ENCODE measurements at regions not wholly inside any gene's neighbourhood (a gene's known extent, or its start where the extent isn't known, plus 50 kb on each side); places are given as distances from the start of the nearest gene placed in this dataset.
A peak's percentile ranks its signal among the peaks of the same experiment; 100 is the strongest.
"Not testable (repeated sequence)": the region's sequence is repeated elsewhere in the genome, so short reads cannot be mapped to it uniquely, and the experiment has no call there.

DNA sequence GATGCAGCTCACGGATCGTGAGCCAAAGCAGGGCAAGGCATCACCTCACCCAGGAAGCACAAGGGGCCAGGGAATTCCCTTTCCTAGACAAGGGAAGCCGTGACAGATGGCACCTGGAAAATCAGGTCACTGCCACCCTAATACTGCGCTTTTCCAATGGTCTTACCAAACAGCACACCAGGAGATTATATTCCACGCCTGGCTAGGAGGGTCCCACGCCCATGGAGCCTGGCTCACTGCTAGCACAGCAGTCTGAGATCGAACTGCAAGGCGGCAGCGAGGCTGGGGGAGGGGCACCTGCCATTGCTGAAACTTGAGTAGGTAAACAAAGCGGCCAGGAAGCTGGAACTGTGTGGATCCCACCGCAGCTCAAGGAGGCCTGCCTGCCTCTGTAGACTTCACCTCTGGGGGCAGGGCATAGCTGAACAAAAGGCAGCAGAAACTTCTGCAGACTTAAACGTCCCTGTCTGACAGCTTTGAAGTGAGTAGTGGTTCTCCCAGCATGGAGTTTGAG lies 205.2 kb upstream of the GRIK2 start:
- H3K9me3 ChIP-seq (ENCODE audit: insufficient read depth, low read depth, low read length); H3K4me2 ChIP-seq (ENCODE audit: low read length); H3K4me1 ChIP-seq (ENCODE audit: control insufficient read depth in 1 of 2, insufficient read depth in 2 of 2, low read length in 2 of 2); H4K91ac ChIP-seq (ENCODE audit: low read depth, low read length); H2AK5ac ChIP-seq (ENCODE audit: low read length); H3K27me3 ChIP-seq (ENCODE audit: insufficient read depth, low read length); H3K4me3 ChIP-seq (ENCODE audit: low read depth, low read length); H3K27ac ChIP-seq (ENCODE audit: low read depth, low read length); H2AFZ ChIP-seq (ENCODE audit: insufficient read depth, low read length, poor library complexity); H2BK5ac ChIP-seq (ENCODE audit: low read depth, low read length, poor library complexity); H3K79me2 ChIP-seq (ENCODE audit: control insufficient read depth, insufficient read depth, low read length, poor library complexity); H3K14ac ChIP-seq (ENCODE audit: low read length); H3K23ac ChIP-seq (ENCODE audit: low read length); H3K79me1 ChIP-seq (ENCODE audit: low read length); H4K8ac ChIP-seq (ENCODE audit: low read depth, low read length); H4K12ac ChIP-seq (ENCODE audit: low read depth, low read length); H3K9ac ChIP-seq (ENCODE audit: low read length); H3K36me3 ChIP-seq (ENCODE audit: control insufficient read depth in 1 of 2, insufficient read depth in 2 of 2, low read length in 2 of 2); H2BK12ac ChIP-seq (ENCODE audit: low read length); H3K18ac ChIP-seq (ENCODE audit: low read length); H2BK120ac ChIP-seq (ENCODE audit: insufficient read depth, low read length, poor library complexity); H3K4ac ChIP-seq (ENCODE audit: low read depth, low read length); DNase-seq: not testable (repeated sequence)
- no CpG with 5 or more reads among the region's 12 CpGs for WGBS (ENCODE audit: extremely low coverage, insufficient coverage, insufficient read length)

DNA sequence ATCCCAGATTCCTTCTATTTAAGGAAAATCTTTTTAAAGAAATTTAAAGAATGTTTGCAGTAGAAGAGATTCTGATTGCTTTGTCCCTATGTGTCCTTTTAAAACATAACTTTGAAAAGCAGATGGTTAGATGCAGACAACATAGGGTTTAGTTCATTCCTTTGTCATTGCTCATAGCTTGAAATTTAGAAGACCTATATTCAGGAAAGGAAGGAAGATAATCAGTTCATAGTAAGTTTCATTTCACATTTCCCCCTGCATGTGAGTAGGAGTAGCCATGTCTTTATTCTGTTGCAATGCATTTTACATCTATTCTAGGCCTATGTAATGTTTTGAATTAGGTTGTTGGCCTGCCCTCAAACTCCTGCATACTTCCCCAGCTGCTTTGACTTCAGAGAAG lies 197.9 kb upstream of the GRIK2 start:
- Histone ChIP-seq H3K27ac (ENCODE audit: low read depth, low read length) (no peak overlapping the region), H3K9ac (ENCODE audit: low read length) (no peak overlapping the region), H3K4me1 (ENCODE audit: control insufficient read depth in 1 of 2, insufficient read depth in 2 of 2, low read length in 2 of 2) (no peaks in the 10 kb centered on the region), H3K4me3 (ENCODE audit: low read depth, low read length) (no peak overlapping the region), H3K79me2 (ENCODE audit: control insufficient read depth, insufficient read depth, low read length, poor library complexity) (no peaks in the 10 kb centered on the region), H3K4me2 (ENCODE audit: low read length) (no peak overlapping the region), H3K36me3 (ENCODE audit: control insufficient read depth in 1 of 2, insufficient read depth in 2 of 2, low read length in 2 of 2) (no peaks in the 10 kb centered on the region), H2AFZ (ENCODE audit: insufficient read depth, low read length, poor library complexity) (no peak overlapping the region), H3K9me3 (ENCODE audit: insufficient read depth, low read depth, low read length) (no peaks in the 10 kb centered on the region), H3K14ac (ENCODE audit: low read length) (no peak overlapping the region), H3K4ac (ENCODE audit: low read depth, low read length) (no peak overlapping the region), H3K79me1 (ENCODE audit: low read length) (no peaks in the 10 kb centered on the region), H2AK5ac (ENCODE audit: low read length) (no peak overlapping the region), H3K18ac (ENCODE audit: low read length) (no peak overlapping the region), H2BK12ac (ENCODE audit: low read length) (no peak overlapping the region), H2BK5ac (ENCODE audit: low read depth, low read length, poor library complexity) (no peak overlapping the region), H4K8ac (ENCODE audit: low read depth, low read length) (no peak overlapping the region), H3K23ac (ENCODE audit: low read length) (no peak overlapping the region), H3K27me3 (ENCODE audit: insufficient read depth, low read length) (no peaks in the 10 kb centered on the region), H4K91ac (ENCODE audit: low read depth, low read length) (no peak overlapping the region), H4K12ac (ENCODE audit: low read depth, low read length) (no peak overlapping the region), H2BK120ac (ENCODE audit: insufficient read depth, low read length, poor library complexity) (no peak overlapping the region)
- peak in 1 of 2 donors; percentile 57 for DNase-seq

DNA sequence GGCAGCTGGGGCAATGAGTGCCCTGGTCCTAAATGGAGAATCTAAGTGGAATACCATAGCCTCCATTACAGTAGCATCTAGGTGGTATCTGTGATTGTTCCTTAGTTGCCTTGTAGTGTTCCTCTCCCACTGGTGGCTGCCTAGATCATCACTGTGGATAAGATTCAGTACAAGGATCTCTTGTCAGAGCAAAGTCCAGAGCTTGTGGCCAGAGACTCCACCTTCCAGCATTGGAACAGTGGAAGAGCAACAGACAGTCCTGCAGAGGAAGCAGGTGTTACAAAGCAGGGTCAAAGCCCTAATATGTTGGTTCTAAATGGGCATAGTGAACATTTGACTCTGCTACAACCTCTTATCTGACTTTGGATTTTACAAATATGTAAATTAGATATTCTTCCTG lies 194.1 kb upstream of the GRIK2 start:
- Histone ChIP-seq H4K8ac (ENCODE audit: low read depth, low read length) (no peak overlapping the region), H3K23ac (ENCODE audit: low read length) (no peak overlapping the region), H2AFZ (ENCODE audit: insufficient read depth, low read length, poor library complexity) (no peak overlapping the region)

DNA sequence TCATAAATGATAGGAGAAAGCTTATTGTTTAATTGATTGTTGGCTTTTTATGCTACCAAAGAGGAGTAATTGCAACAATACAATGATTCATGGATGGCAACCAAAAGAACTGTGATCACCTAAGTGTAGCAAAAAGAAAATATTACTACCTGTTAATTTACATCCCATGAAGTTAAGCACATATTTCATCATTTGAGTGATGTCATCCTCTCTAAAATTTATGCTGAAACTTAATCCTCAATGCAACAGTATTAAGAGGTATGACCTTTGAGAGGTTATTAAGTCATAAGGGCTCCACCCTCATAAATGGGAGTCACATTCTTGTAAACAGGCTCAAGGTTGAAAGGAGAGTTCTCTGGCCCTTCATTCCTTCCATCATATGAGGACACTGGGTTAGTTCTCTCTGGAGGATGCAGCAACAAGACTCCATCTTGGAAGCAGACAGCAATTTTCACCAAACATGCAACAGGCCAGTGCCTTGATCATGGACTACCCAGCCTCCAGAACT lies 190.6 kb upstream of the GRIK2 start:
- no peaks in the 10 kb centered on the region for H3K79me2 ChIP-seq (ENCODE audit: control insufficient read depth, insufficient read depth, low read length, poor library complexity)
- H2BK5ac ChIP-seq (ENCODE audit: low read depth, low read length, poor library complexity): no peak overlapping the region
- no peak overlapping the region for H2BK120ac ChIP-seq (ENCODE audit: insufficient read depth, low read length, poor library complexity)
- H3K9me3 ChIP-seq (ENCODE audit: insufficient read depth, low read depth, low read length): no peaks in the 10 kb centered on the region
- no peak overlapping the region for H3K18ac ChIP-seq (ENCODE audit: low read length)
- DNase-seq: no peak
- H2AFZ ChIP-seq (ENCODE audit: insufficient read depth, low read length, poor library complexity): no peak overlapping the region
- no peaks in the 10 kb centered on the region for H3K79me1 ChIP-seq (ENCODE audit: low read length)
- H3K23ac ChIP-seq (ENCODE audit: low read length): no peak overlapping the region
- H3K4me3 ChIP-seq (ENCODE audit: low read depth, low read length): no peak overlapping the region
- H3K27ac ChIP-seq (ENCODE audit: low read depth, low read length): no peak overlapping the region
- no peaks in the 10 kb centered on the region for H3K36me3 ChIP-seq (ENCODE audit: control insufficient read depth in 1 of 2, insufficient read depth in 2 of 2, low read length in 2 of 2)
- no peak overlapping the region for H3K14ac ChIP-seq (ENCODE audit: low read length)
- H3K4ac ChIP-seq (ENCODE audit: low read depth, low read length): no peak overlapping the region
- H3K27me3 ChIP-seq (ENCODE audit: insufficient read depth, low read length): no peaks in the 10 kb centered on the region
- no peak overlapping the region for H3K9ac ChIP-seq (ENCODE audit: low read length)
- no peak overlapping the region for H2AK5ac ChIP-seq (ENCODE audit: low read length)
- H3K4me1 ChIP-seq (ENCODE audit: control insufficient read depth in 1 of 2, insufficient read depth in 2 of 2, low read length in 2 of 2): no peaks in the 10 kb centered on the region
- H2BK12ac ChIP-seq (ENCODE audit: low read length): no peak overlapping the region
- no peak overlapping the region for H4K91ac ChIP-seq (ENCODE audit: low read depth, low read length)
- H3K4me2 ChIP-seq (ENCODE audit: low read length): no peak overlapping the region
- no peak overlapping the region for H4K12ac ChIP-seq (ENCODE audit: low read depth, low read length)
- no peak overlapping the region for H4K8ac ChIP-seq (ENCODE audit: low read depth, low read length)

More for the DNA sequence above, 194.1 kb upstream of the GRIK2 start:
- Histone ChIP-seq H3K27me3 (ENCODE audit: insufficient read depth, low read length) (no peaks in the 10 kb centered on the region), H4K91ac (ENCODE audit: low read depth, low read length) (no peak overlapping the region), H3K4me2 (ENCODE audit: low read length) (no peak overlapping the region), H3K4ac (ENCODE audit: low read depth, low read length) (no peak overlapping the region), H3K4me3 (ENCODE audit: low read depth, low read length) (no peak overlapping the region), H2BK12ac (ENCODE audit: low read length) (no peak overlapping the region), H3K79me1 (ENCODE audit: low read length) (no peaks in the 10 kb centered on the region), H4K12ac (ENCODE audit: low read depth, low read length) (no peak overlapping the region), H3K9me3 (ENCODE audit: insufficient read depth, low read depth, low read length) (no peaks in the 10 kb centered on the region), H3K4me1 (ENCODE audit: control insufficient read depth in 1 of 2, insufficient read depth in 2 of 2, low read length in 2 of 2) (no peaks in the 10 kb centered on the region), H2AK5ac (ENCODE audit: low read length) (no peak overlapping the region), H3K79me2 (ENCODE audit: control insufficient read depth, insufficient read depth, low read length, poor library complexity) (no peaks in the 10 kb centered on the region), H3K9ac (ENCODE audit: low read length) (no peak overlapping the region), H3K27ac (ENCODE audit: low read depth, low read length) (no peak overlapping the region), H3K36me3 (ENCODE audit: control insufficient read depth in 1 of 2, insufficient read depth in 2 of 2, low read length in 2 of 2) (no peaks in the 10 kb centered on the region), H2BK5ac (ENCODE audit: low read depth, low read length, poor library complexity) (no peak overlapping the region), H2BK120ac (ENCODE audit: insufficient read depth, low read length, poor library complexity) (no peak overlapping the region), H3K18ac (ENCODE audit: low read length) (no peak overlapping the region), H3K14ac (ENCODE audit: low read length) (no peak overlapping the region)
- no peak for DNase-seq

Measured in trophoblast cell (in vitro differentiated cells and primary cell).